IMR-90 (cell line): ENCODE measurements at regions not wholly inside any gene's neighbourhood (a gene's known extent, or its start where the extent isn't known, plus 50 kb on each side); places are given as distances from the start of the nearest gene placed in this dataset.

ENCODE experiments used
- ATAC-seq: fragments of 200-7000 bp; cut with Tn5 transposase; 2 replicates; pipeline ENCODE4 v1.9.1; 2020; ENCODE audit warnings: low read depth, mild to moderate bottlenecking, moderate library complexity
- BruUV-seq: library from RNA; stranded (reverse); fragments of 400-500 nt; replicated peaks from 2 replicates; lab custom pipeline; 2021; lab: Mats Ljungman, UMichigan
- CTCF ChIA-PET: fragments of 300-600 bp; formaldehyde crosslinking; extraction: SDS; loops from one replicate; lab custom pipeline; 2021; ENCODE audit warnings: antibody characterized with exemption; lab: Yijun Ruan, JAX
- POLR2A ChIA-PET: fragments of 300-600 bp; sonication (Branson Sonifier 250); formaldehyde crosslinking; loops from one replicate; lab custom pipeline; 2022; ENCODE audit warnings: antibody characterized with exemption; ENCODE audit not compliant: unreplicated experiment; lab: Charles Lee
- DNase-seq: peaks from one replicate; pipeline ENCODE4 v3.0.0; 2013
- H2AFZ ChIP-seq: replicated peaks from 2 replicates; pipeline ENCODE3; 2013; ENCODE audit warnings: low read length, mild to moderate bottlenecking; ENCODE audit not compliant: poor library complexity
- H2AK5ac ChIP-seq: 2 replicates; pipeline ENCODE4 v1.6.1; 2013; ENCODE audit warnings: low read depth, low read length, inconsistent platforms
- H2AK9ac ChIP-seq: replicated peaks from 2 replicates; pipeline ENCODE3; 2013; ENCODE audit warnings: mild to moderate bottlenecking, low read depth, low read length, moderate library complexity; ENCODE audit not compliant: poor library complexity
- H2BK120ac ChIP-seq: 2 replicates; pipeline ENCODE4 v1.6.1; 2013; ENCODE audit warnings: low read depth, low read length, inconsistent platforms
- H2BK15ac ChIP-seq: 3 replicates; pipeline ENCODE4 v1.6.1; 2013; ENCODE audit warnings: low read depth, low read length, inconsistent platforms
- H2BK20ac ChIP-seq: 2 replicates; pipeline ENCODE4 v1.6.1; 2013; ENCODE audit warnings: low read depth, mild to moderate bottlenecking, inconsistent platforms, low read length, moderate library complexity
- H2BK5ac ChIP-seq: 2 replicates; pipeline ENCODE4 v1.6.1; 2013; ENCODE audit warnings: mild to moderate bottlenecking, low read depth, low read length, inconsistent platforms; ENCODE audit not compliant: poor library complexity, severe bottlenecking
- H3K14ac ChIP-seq: replicated peaks from 2 replicates; pipeline ENCODE4 v1.6.1; 2013; ENCODE audit warnings: low read depth, low read length, inconsistent platforms
- H3K18ac ChIP-seq: 2 replicates; pipeline ENCODE4 v1.6.1; 2013; ENCODE audit warnings: low read depth, low read length, control low read depth
- H3K23ac ChIP-seq: 2 replicates; pipeline ENCODE4 v1.6.1; 2013; ENCODE audit warnings: low read depth, low read length, inconsistent platforms
- H3K27ac ChIP-seq: 2 replicates; pipeline ENCODE4 v1.5.1; 2013; ENCODE audit warnings: mild to moderate bottlenecking, control low read depth, low read length; ENCODE audit not compliant: insufficient read depth
- H3K27me3 ChIP-seq: 2 replicates; pipeline ENCODE4 v1.6.1; 2013; ENCODE audit warnings: low read length; ENCODE audit not compliant: control insufficient read depth, insufficient read depth
- H3K36me3 ChIP-seq: 2 replicates; pipeline ENCODE4 v1.6.1; 2013; ENCODE audit warnings: low read length, mixed read lengths; ENCODE audit not compliant: control insufficient read depth, insufficient read depth
- H3K4ac ChIP-seq: 2 replicates; pipeline ENCODE4 v1.6.1; 2013; ENCODE audit warnings: low read depth, low read length, inconsistent platforms
- H3K4me1 ChIP-seq: 2 replicates; pipeline ENCODE4 v1.6.1; 2013; ENCODE audit warnings: low read length, mixed read lengths; ENCODE audit not compliant: control insufficient read depth, insufficient read depth
- H3K4me2 ChIP-seq: 2 replicates; pipeline ENCODE4 v1.6.1; 2013; ENCODE audit warnings: low read depth, mild to moderate bottlenecking, control low read depth, low read length, moderate library complexity
- H3K4me3 ChIP-seq: 2 replicates; pipeline ENCODE4 v1.5.1; 2013; ENCODE audit warnings: low read depth, mild to moderate bottlenecking, control low read depth, low read length, moderate library complexity; ENCODE audit not compliant: insufficient read depth
- H3K56ac ChIP-seq: 2 replicates; pipeline ENCODE4 v1.6.1; 2013; ENCODE audit warnings: low read length, inconsistent platforms; ENCODE audit not compliant: insufficient read depth; ENCODE audit errors: extremely low read depth
- H3K79me1 ChIP-seq, 2 experiments: 2 replicates each; pipeline ENCODE4 v1.6.1; 2013; ENCODE audit warnings: low read length in 2 of 2, inconsistent platforms in 1 of 2, low read depth in 1 of 2
- H3K9ac ChIP-seq: 2 replicates; pipeline ENCODE4 v1.6.1; 2013; ENCODE audit warnings: low read depth, low read length, control low read depth
- H3K9me1 ChIP-seq: 2 replicates; pipeline ENCODE4 v1.6.1; 2013; ENCODE audit warnings: low read length, inconsistent platforms; ENCODE audit not compliant: insufficient read depth
- H3K9me3 ChIP-seq: 2 replicates; pipeline ENCODE4 v1.6.1; 2013; ENCODE audit warnings: low read length; ENCODE audit not compliant: control insufficient read depth, insufficient read depth
- H4K20me1 ChIP-seq: 2 replicates; pipeline ENCODE4 v1.6.1; 2013; ENCODE audit warnings: low read length, inconsistent platforms; ENCODE audit not compliant: insufficient read depth
- H4K5ac ChIP-seq: 2 replicates; pipeline ENCODE4 v1.6.1; 2013; ENCODE audit warnings: mild to moderate bottlenecking, low read depth, low read length, control low read depth
- H4K8ac ChIP-seq, 2 experiments: 2 replicates each; pipeline ENCODE4 v1.6.1; 2013; ENCODE audit warnings: low read depth in 2 of 2, low read length in 2 of 2, control low read depth in 1 of 2, inconsistent platforms in 1 of 2
- H4K91ac ChIP-seq: 2 replicates; pipeline ENCODE4 v1.6.1; 2013; ENCODE audit warnings: low read depth, low read length, inconsistent platforms; ENCODE audit not compliant: insufficient read depth
- CEBPB ChIP-seq: IDR thresholded peaks from 2 replicates; pipeline ENCODE4 v1.6.1; 2012; ENCODE audit warnings: low read depth, low read length, improper control_type of control experiment
- MAFK ChIP-seq: IDR thresholded peaks from 2 replicates; pipeline ENCODE4 v1.6.1; 2012; ENCODE audit warnings: low read depth, low read length, improper control_type of control experiment
- MAZ ChIP-seq: IDR thresholded peaks from 2 replicates; pipeline ENCODE4 v1.6.1; 2012; ENCODE audit warnings: low read depth, mild to moderate bottlenecking, low read length, improper control_type of control experiment, moderate library complexity, borderline replicate concordance
- MXI1 ChIP-seq: IDR thresholded peaks from 2 replicates; pipeline ENCODE4 v1.6.1; 2012; ENCODE audit warnings: low read depth, mild to moderate bottlenecking, low read length, moderate library complexity, borderline replicate concordance
- NFE2L2 ChIP-seq: fragments of 150-350 bp; IDR thresholded peaks from 2 replicates; pipeline ENCODE4 v1.6.1; 2016; ENCODE audit warnings: low read depth, mild to moderate bottlenecking, low read length
- POLR2A ChIP-seq: IDR thresholded peaks from 2 replicates; pipeline ENCODE4 v1.6.1; 2012; ENCODE audit warnings: mild to moderate bottlenecking, low read depth, low read length
- RAD21 ChIP-seq: IDR thresholded peaks from 2 replicates; pipeline ENCODE4 v1.6.1; 2012; ENCODE audit warnings: low read length, improper control_type of control experiment
- SMC3 ChIP-seq: fragments of 150-350 bp; IDR thresholded peaks from 2 replicates; pipeline ENCODE4 v1.6.1; 2016; ENCODE audit warnings: low read depth, mild to moderate bottlenecking, antibody characterized with exemption, low read length, moderate library complexity
- WGBS, 2 experiments: methylation state at CpG; one replicate each; pipeline versions ENCODE4 v1.1.5 to v1.1.7; 2013; ENCODE audit warnings: missing lambda C conversion rate in 2 of 2; ENCODE audit not compliant: insufficient read length in 1 of 2; ENCODE audit errors: extremely low coverage in 2 of 2; 5-methylcytosine and 5-hydroxymethylcytosine counted together
- dilution Hi-C: fragments of 300-500 bp; cut with HindIII; formaldehyde crosslinking; loops from one replicate; pipeline ENCODE4 v1.14.3; 2018; ENCODE audit warnings: low sequenced_read_pairs; ENCODE audit not compliant: unreplicated experiment
- in situ Hi-C: fragments of 300-500 bp; cut with MboI; formaldehyde crosslinking; loops from 3 replicates; pipeline ENCODE4 v1.14.3; 2019; ENCODE audit warnings: low sequenced_read_pairs, inconsistent platforms, mixed read lengths
- intact Hi-C: fragments of 100-400 bp; cut with micrococcal nuclease; formaldehyde crosslinking; loops from 2 replicates; pipeline ENCODE4 v1.10.0; 2022
- TF ChIP-seq, protein P1 (sequence below): fragments of 150-350 bp; IDR thresholded peaks from 2 replicates; pipeline ENCODE4 v1.6.1; 2017; ENCODE audit warnings: mild to moderate bottlenecking, antibody characterized with exemption, low read length, low read depth
- TF ChIP-seq, protein P2 (sequence below): fragments of 150-350 bp; IDR thresholded peaks from 2 replicates; pipeline ENCODE4 v1.6.1; 2016; ENCODE audit warnings: low read depth, mild to moderate bottlenecking, low read length, moderate library complexity, borderline replicate concordance

DNA sequence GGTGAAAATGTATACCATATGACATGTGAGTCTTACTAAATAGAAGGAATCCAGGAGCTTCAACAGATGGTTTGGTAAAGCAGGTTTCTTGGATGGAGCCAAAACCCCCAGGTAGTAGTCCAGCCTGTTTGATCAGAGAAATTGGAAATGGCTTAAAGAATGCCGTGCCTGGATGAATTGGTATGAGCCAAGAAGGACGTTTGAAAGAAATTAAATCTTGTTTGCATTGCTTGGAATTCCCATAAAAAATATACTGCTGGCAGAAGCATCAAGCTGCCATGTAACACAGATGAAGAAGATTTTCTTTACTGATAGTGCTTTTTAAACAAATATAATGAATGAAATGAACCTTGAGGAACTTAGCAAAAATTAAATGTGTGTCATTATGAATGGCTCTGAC lies 176.3 kb downstream of the NPR3 start:
- no TSS peak for BruUV-seq
- dilution Hi-C loops, result no loop called here
- TF ChIP-seq NFE2L2, result no peak
- no peak for TF ChIP-seq CEBPB
- TF ChIP-seq, protein P1, sequence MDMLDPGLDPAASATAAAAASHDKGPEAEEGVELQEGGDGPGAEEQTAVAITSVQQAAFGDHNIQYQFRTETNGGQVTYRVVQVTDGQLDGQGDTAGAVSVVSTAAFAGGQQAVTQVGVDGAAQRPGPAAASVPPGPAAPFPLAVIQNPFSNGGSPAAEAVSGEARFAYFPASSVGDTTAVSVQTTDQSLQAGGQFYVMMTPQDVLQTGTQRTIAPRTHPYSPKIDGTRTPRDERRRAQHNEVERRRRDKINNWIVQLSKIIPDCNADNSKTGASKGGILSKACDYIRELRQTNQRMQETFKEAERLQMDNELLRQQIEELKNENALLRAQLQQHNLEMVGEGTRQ, result no peak
- no peak for TF ChIP-seq RAD21
- TF ChIP-seq, protein P2, sequence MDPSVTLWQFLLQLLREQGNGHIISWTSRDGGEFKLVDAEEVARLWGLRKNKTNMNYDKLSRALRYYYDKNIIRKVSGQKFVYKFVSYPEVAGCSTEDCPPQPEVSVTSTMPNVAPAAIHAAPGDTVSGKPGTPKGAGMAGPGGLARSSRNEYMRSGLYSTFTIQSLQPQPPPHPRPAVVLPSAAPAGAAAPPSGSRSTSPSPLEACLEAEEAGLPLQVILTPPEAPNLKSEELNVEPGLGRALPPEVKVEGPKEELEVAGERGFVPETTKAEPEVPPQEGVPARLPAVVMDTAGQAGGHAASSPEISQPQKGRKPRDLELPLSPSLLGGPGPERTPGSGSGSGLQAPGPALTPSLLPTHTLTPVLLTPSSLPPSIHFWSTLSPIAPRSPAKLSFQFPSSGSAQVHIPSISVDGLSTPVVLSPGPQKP, result no peak
- no peak for TF ChIP-seq SMC3
- TF ChIP-seq POLR2A, result no peak
- TF ChIP-seq MAZ, result no peak
- TF ChIP-seq MXI1, result no peak
- TF ChIP-seq MAFK, result no peak
- H4K8ac ChIP-seq, result no peak overlapping the region
- H3K9me3 ChIP-seq, result peaks cover 2% of the 10 kb centered on the region; the same call in 1 of the 2 replicates
- ATAC-seq (no peak), DNase-seq (no peak)
- H3K4ac ChIP-seq, result no peak overlapping the region
- no peak overlapping the region for H3K4me2 ChIP-seq
- no peak overlapping the region for H2BK15ac ChIP-seq
- no peak overlapping the region for H3K23ac ChIP-seq
- no peaks in the 10 kb centered on the region for H3K9me1 ChIP-seq
- H3K56ac ChIP-seq, result no peak overlapping the region
- H2BK5ac ChIP-seq, result no peak overlapping the region
- no peak overlapping the region for H2AFZ ChIP-seq
- ChIA-PET CTCF (no interaction called here), POLR2A (interaction anchor here (0.7 kb wide), 1 partner anchor 544 kb away, joined by 3 read pairs; no protein-coding TSS in a partner anchor)
- H3K14ac ChIP-seq, result no peak overlapping the region
- intact Hi-C loops, result no loop called here
- WGBS, 2 experiments, result no CpG with 5 or more reads among the region's 2 CpGs
- no peaks in the 10 kb centered on the region for H3K36me3 ChIP-seq
- H2AK9ac ChIP-seq, result no peak overlapping the region
- in situ Hi-C loops, result no loop called here
- H3K9ac ChIP-seq, result no peak overlapping the region
- no peak overlapping the region for H4K5ac ChIP-seq
- H2BK120ac ChIP-seq, result no peak overlapping the region
- H2AK5ac ChIP-seq, result no peak overlapping the region
- no peaks in the 10 kb centered on the region for H3K4me1 ChIP-seq
- H3K27me3 ChIP-seq, result no peaks in the 10 kb centered on the region
- no peak overlapping the region for H2BK20ac ChIP-seq
- no peaks in the 10 kb centered on the region for H4K20me1 ChIP-seq
- no peak overlapping the region for H3K4me3 ChIP-seq
- no peak overlapping the region for H4K91ac ChIP-seq
- no peak overlapping the region for H3K18ac ChIP-seq
- no peak overlapping the region for H3K27ac ChIP-seq
- no peaks in the 10 kb centered on the region for H3K79me1 ChIP-seq
